ENCODE measurements at regions not wholly inside any gene's neighbourhood (a gene's known extent, or its start where the extent isn't known, plus 50 kb on each side); places are given as distances from the start of the nearest gene placed in this dataset.

- no peak for TF ChIP-seq BRCA1 (IDR thresholded peaks at IDR 0.05; ENCODE audit: low read depth, low read length)
- no peak for TF ChIP-seq CTCF (IDR thresholded peaks at IDR 0.05; ENCODE audit: control extremely low read depth in 1 of 3, insufficient read depth in 1 of 3, low read depth in 1 of 3, low read length in 3 of 3)
- no peak for TF ChIP-seq RFX5 (IDR thresholded peaks at IDR 0.05; ENCODE audit: borderline replicate concordance, low read depth, low read length)
- TF ChIP-seq GABPA (IDR thresholded peaks at IDR 0.05; ENCODE audit: borderline replicate concordance, insufficient read depth, low read length) = no peak
- TF ChIP-seq POLR2A (IDR thresholded peaks at IDR 0.05; ENCODE audit: control extremely low read depth in 1 of 2, low read depth in 2 of 2, low read length in 2 of 2) = no peak
Measured at GRCh38 chr3:107934808-107935207, 156.0 kb downstream of the CD47 start.
